ENCODE measurements at regions not wholly inside any gene's neighbourhood (a gene's known extent, or its start where the extent isn't known, plus 50 kb on each side); places are given as distances from the start of the nearest gene placed in this dataset.

- no peaks in the 10 kb centered on the region for H3K4me1 ChIP-seq (ENCODE audit: control insufficient read depth, insufficient read depth, low read length)
- no peaks in the 10 kb centered on the region for H3K36me3 ChIP-seq (ENCODE audit: control insufficient read depth, insufficient read depth, low read length)
- BruUV-seq (replicated peaks): no TSS peak
- intact Hi-C loops (cut with micrococcal nuclease; ENCODE audit: unreplicated experiment) (loop anchor here (5.0 kb wide), 1 partner anchor 141 kb away; no protein-coding TSS in a partner anchor), in situ Hi-C loops (cut with HindIII; ENCODE audit: low pct_unique_long_range_greater_than_20kb, low sequenced_read_pairs) (no loop called here)
- H3K27me3 ChIP-seq (ENCODE audit: control insufficient read depth, insufficient read depth, low read length): no peaks in the 10 kb centered on the region
- peak; percentile 72; the same call in 1 of the 2 replicates for ATAC-seq
- H3K9me3 ChIP-seq (ENCODE audit: control insufficient read depth, insufficient read depth, low read depth, low read length): no peaks in the 10 kb centered on the region
- ChIA-PET CTCF (interaction anchor here (0.8 kb wide), 1 partner anchor 118 kb away, joined by 4 read pairs; no protein-coding TSS in a partner anchor), POLR2A (no interaction called here)
- H3K4me3 ChIP-seq (ENCODE audit: low read depth in 2 of 2, low read length in 2 of 2): no peak overlapping the region
- no peak overlapping the region for H3K27ac ChIP-seq (ENCODE audit: low read length)
- TF ChIP-seq REST (IDR thresholded peaks at IDR 0.05; ENCODE audit: insufficient read depth in 1 of 2, low read depth in 2 of 2, low read length in 1 of 2) (no peak), CTCF (IDR thresholded peaks at IDR 0.05) (peak; percentile 61)
- DNase-seq (ENCODE audit: low read depth, low spot score): no peak
Observed at GRCh38 chr4:27176400-27176799, 315.8 kb downstream of the STIM2 start.

GRCh38 chr4:27176881-27177280 lies 316.2 kb downstream of the STIM2 start:
- Histone ChIP-seq H3K4me3 (ENCODE audit: low read depth in 2 of 2, low read length in 2 of 2) (no peak overlapping the region), H3K27me3 (ENCODE audit: control insufficient read depth, insufficient read depth, low read length) (no peaks in the 10 kb centered on the region), H3K4me1 (ENCODE audit: control insufficient read depth, insufficient read depth, low read length) (no peaks in the 10 kb centered on the region), H3K27ac (ENCODE audit: low read length) (no peak overlapping the region), H3K9me3 (ENCODE audit: control insufficient read depth, insufficient read depth, low read depth, low read length) (no peaks in the 10 kb centered on the region), H3K36me3 (ENCODE audit: control insufficient read depth, insufficient read depth, low read length) (no peaks in the 10 kb centered on the region)
- intact Hi-C loops (cut with micrococcal nuclease; ENCODE audit: unreplicated experiment) (loop anchor here (5.0 kb wide), 1 partner anchor 140 kb away; no protein-coding TSS in a partner anchor), in situ Hi-C loops (cut with HindIII; ENCODE audit: low pct_unique_long_range_greater_than_20kb, low sequenced_read_pairs) (no loop called here)
- no peak for DNase-seq (ENCODE audit: low read depth, low spot score)
- BruUV-seq (replicated peaks): no TSS peak
- TF ChIP-seq REST (IDR thresholded peaks at IDR 0.05; ENCODE audit: insufficient read depth in 1 of 2, low read depth in 2 of 2, low read length in 1 of 2): no peak
- no peak for TF ChIP-seq TCF7L2 (IDR thresholded peaks at IDR 0.05; ENCODE audit: low read depth, low read length)
- no peak for TF ChIP-seq POLR2AphosphoS5 (IDR thresholded peaks at IDR 0.05; ENCODE audit: low read depth, low read length)
- no peak for TF ChIP-seq CTCF (IDR thresholded peaks at IDR 0.05)
- no peak for TF ChIP-seq SIN3A (IDR thresholded peaks at IDR 0.05; ENCODE audit: borderline replicate concordance, insufficient read depth, low read depth, low read length)
- ChIA-PET CTCF (no interaction called here), POLR2A (no interaction called here)
- ATAC-seq: no peak

Measured in Panc1 (cell line).